H1 (cell line): ENCODE measurements at regions not wholly inside any gene's neighbourhood (a gene's known extent, or its start where the extent isn't known, plus 50 kb on each side); places are given as distances from the start of the nearest gene placed in this dataset.

Source experiments
- BRCA1 ChIP-seq: IDR thresholded peaks from 2 replicates; pipeline ENCODE4 v1.6.1; 2012; ENCODE audit warnings: low read depth, low read length, improper control_type of control experiment
- CTCF ChIP-seq, 3 experiments: IDR thresholded peaks; 1 replicate in 2 of 3; 2 replicates in 1 of 3; pipeline versions ENCODE4 v1.5.1 to v1.6.1; 2011; ENCODE audit warnings: low read length in 3 of 3, mild to moderate bottlenecking in 3 of 3, inconsistent platforms in 2 of 3, low read depth in 1 of 3, moderate library complexity in 1 of 3; ENCODE audit not compliant: insufficient read depth in 1 of 3; ENCODE audit errors: control extremely low read depth in 1 of 3
- GTF2F1 ChIP-seq: IDR thresholded peaks from 2 replicates; pipeline ENCODE4 v1.6.1; 2012; ENCODE audit warnings: low read depth, low read length, improper control_type of control experiment, borderline replicate concordance
- KDM5A ChIP-seq: fragments of 200-600 bp; IDR thresholded peaks from 2 replicates; pipeline ENCODE4 v1.7.1; 2012; ENCODE audit warnings: mild to moderate bottlenecking, low read length, inconsistent platforms, mixed read lengths
- RXRA ChIP-seq: IDR thresholded peaks from 2 replicates; pipeline ENCODE4 v1.6.1; 2011; ENCODE audit warnings: low read depth, mild to moderate bottlenecking, low read length, moderate library complexity; ENCODE audit not compliant: insufficient read depth
- SAP30 ChIP-seq: fragments of 300-600 bp; sonication (generic); IDR thresholded peaks from 2 replicates; pipeline ENCODE4 v1.7.1; 2012; ENCODE audit warnings: low read length, moderate library complexity, mild to moderate bottlenecking, inconsistent platforms; ENCODE audit not compliant: insufficient read depth, insufficient replicate concordance
- SP2 ChIP-seq: IDR thresholded peaks from 2 replicates; pipeline ENCODE4 v1.6.1; 2012; ENCODE audit warnings: mild to moderate bottlenecking, low read length, inconsistent platforms
- TAF1 ChIP-seq: IDR thresholded peaks from 2 replicates; pipeline ENCODE4 v1.6.1; 2011; ENCODE audit warnings: mild to moderate bottlenecking, low read depth, low read length
- TBP ChIP-seq: IDR thresholded peaks from 2 replicates; pipeline ENCODE4 v1.6.1; 2011; ENCODE audit warnings: low read depth, low read length, improper control_type of control experiment

DNA sequence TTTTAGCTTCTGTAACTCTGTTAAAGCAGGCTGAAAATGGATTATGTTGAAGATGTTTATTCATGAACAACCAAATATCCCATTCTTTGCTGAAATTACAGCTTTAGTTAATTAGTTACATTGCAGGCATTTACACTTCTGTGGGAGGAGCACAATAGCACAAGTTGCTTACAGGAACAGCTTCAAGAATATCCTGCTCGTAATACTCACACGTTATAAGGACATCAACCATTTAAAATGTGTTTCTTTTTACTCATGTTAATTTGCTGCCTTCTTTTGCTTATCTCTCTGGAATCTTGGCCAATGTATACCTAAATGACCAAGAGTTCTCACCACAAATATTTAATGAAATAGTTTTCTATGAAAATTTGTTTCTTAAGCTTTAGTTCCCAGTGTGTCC, 305.2 kb upstream of the SYT1 start (continued):
- TF ChIP-seq CTCF (IDR thresholded peaks at IDR 0.05; ENCODE audit: control extremely low read depth in 1 of 3, insufficient read depth in 1 of 3, low read depth in 1 of 3, low read length in 3 of 3) (no peak), GTF2F1 (no peak), SAP30 (no peak), RXRA (no peak), TAF1 (no peak), KDM5A (no peak), TBP (no peak), SP2 (no peak), BRCA1 (no peak)
